Endothelial cell of umbilical vein (primary cell): ENCODE measurements at regions not wholly inside any gene's neighbourhood (a gene's known extent, or its start where the extent isn't known, plus 50 kb on each side); places are given as distances from the start of the nearest gene placed in this dataset.

Experiments
- BruUV-seq: library from RNA; stranded (reverse); fragments of 400-500 nt; replicated peaks from 2 replicates; lab custom pipeline; 2021; lab: Mats Ljungman, UMichigan
- CTCF ChIA-PET: fragments of 300-600, 350-600 bp; sonication (Branson Sonifier 250); formaldehyde crosslinking; loops from one replicate; lab custom pipeline; 2021; ENCODE audit warnings: antibody characterized with exemption, inconsistent platforms; lab: Charles Lee
- POLR2A ChIA-PET: fragments of 300-600, 350-600 bp; sonication (Branson Sonifier 250); formaldehyde crosslinking; loops from one replicate; lab custom pipeline; 2021; ENCODE audit warnings: antibody characterized with exemption, inconsistent platforms; lab: Charles Lee
- DNase-seq: peaks from one replicate; pipeline ENCODE4 v3.0.0-alpha.2; 2011; ENCODE audit warnings: low read depth, low spot score
- FAIRE-seq: peaks from 2 replicates; lab custom pipeline; 2011; peaks lifted over from hg19 to GRCh38; lab: Jason Lieb, UNC
- H2AFZ ChIP-seq: 2 replicates; pipeline ENCODE4 v1.6.0; 2012; ENCODE audit warnings: low read depth, low read length, control low read depth, inconsistent platforms
- H3K27ac ChIP-seq: 2 replicates; pipeline ENCODE4 v1.5.1; 2011; ENCODE audit warnings: low read depth, mild to moderate bottlenecking, control low read depth, low read length, moderate library complexity; ENCODE audit not compliant: insufficient read depth
- H3K27me3 ChIP-seq, 2 experiments: 2 replicates each; pipeline versions ENCODE4 v1.6.0 to v1.6.1; 2011; ENCODE audit warnings: low read length in 2 of 2, mixed read lengths in 1 of 2; ENCODE audit not compliant: control insufficient read depth in 2 of 2, insufficient read depth in 2 of 2
- H3K36me3 ChIP-seq, 2 experiments: 2 replicates in 1 of 2; 3 replicates in 1 of 2; pipeline ENCODE4 v1.5.1; 2011; ENCODE audit warnings: low read length in 2 of 2, mild to moderate bottlenecking in 1 of 2, moderate library complexity in 1 of 2; ENCODE audit not compliant: control insufficient read depth in 2 of 2, insufficient read depth in 2 of 2; ENCODE audit errors: extremely low read depth in 1 of 2
- H3K4me1 ChIP-seq: 3 replicates; pipeline ENCODE4 v1.5.1; 2011; ENCODE audit warnings: mild to moderate bottlenecking, low read length; ENCODE audit not compliant: control insufficient read depth, insufficient read depth; ENCODE audit errors: extremely low read depth
- H3K4me2 ChIP-seq: 2 replicates; pipeline ENCODE4 v1.6.1; 2011; ENCODE audit warnings: low read length, control low read depth, mixed read lengths; ENCODE audit not compliant: insufficient read depth
- H3K4me3 ChIP-seq, 3 experiments: fragments of 200-600 bp in 1 of 3; sonication (generic), shearing (Covaris generic) in 1 of 3; replicated peaks in 1 of 3; 2 replicates each; pipeline ENCODE4 v1.5.1; 2011 to 2016; ENCODE audit warnings: control low read depth in 3 of 3, low read length in 3 of 3, mild to moderate bottlenecking in 2 of 3, inconsistent platforms in 1 of 3, low read depth in 1 of 3, moderate library complexity in 1 of 3; ENCODE audit not compliant: insufficient read depth in 1 of 3
- H3K79me2 ChIP-seq: 2 replicates; pipeline ENCODE4 v1.6.0; 2012; ENCODE audit warnings: low read length, inconsistent platforms; ENCODE audit not compliant: control insufficient read depth, insufficient read depth
- H3K9ac ChIP-seq: replicated peaks from 2 replicates; pipeline ENCODE3; 2011; ENCODE audit warnings: low read length, control low read depth; ENCODE audit not compliant: insufficient read depth; ENCODE audit errors: extremely low read depth
- H3K9me1 ChIP-seq: replicated peaks from 3 replicates; pipeline ENCODE4 v1.6.0; 2011; ENCODE audit warnings: mild to moderate bottlenecking, low read length; ENCODE audit not compliant: control insufficient read depth, insufficient read depth; ENCODE audit errors: extremely low read depth
- H3K9me3 ChIP-seq: replicated peaks from 2 replicates; pipeline ENCODE4 v1.5.1; 2012; ENCODE audit warnings: low read length, inconsistent platforms; ENCODE audit not compliant: control insufficient read depth, insufficient read depth
- H4K20me1 ChIP-seq: replicated peaks from 2 replicates; pipeline ENCODE3; 2011; ENCODE audit warnings: mild to moderate bottlenecking, low read length; ENCODE audit not compliant: control insufficient read depth, insufficient read depth; ENCODE audit errors: extremely low read depth
- CTCF ChIP-seq, 2 donors: IDR thresholded peaks; 1 replicate in 1 of 2; 2 replicates in 1 of 2; pipeline ENCODE4 v1.5.1; 2011; ENCODE audit warnings: low read length in 2 of 2, mild to moderate bottlenecking in 2 of 2, moderate library complexity in 2 of 2, control low read depth in 1 of 2, inconsistent platforms in 1 of 2, low read depth in 1 of 2; ENCODE audit not compliant: insufficient read depth in 1 of 2; ENCODE audit errors: extremely low read depth in 1 of 2
- EZH2 ChIP-seq: IDR thresholded peaks from 2 replicates; pipeline ENCODE4 v1.6.1; 2012; ENCODE audit warnings: borderline replicate concordance, low read depth, mild to moderate bottlenecking, moderate library complexity, low read length, inconsistent platforms; ENCODE audit not compliant: severe bottlenecking
- FOS ChIP-seq: IDR thresholded peaks from 2 replicates; pipeline ENCODE4 v1.6.1; 2011; ENCODE audit warnings: mild to moderate bottlenecking, low read length, moderate library complexity, borderline replicate concordance; ENCODE audit not compliant: insufficient read depth
- GATA2 ChIP-seq: IDR thresholded peaks from 2 replicates; pipeline ENCODE4 v1.7.0; 2011; ENCODE audit warnings: low read depth, mild to moderate bottlenecking, moderate library complexity, mixed read lengths, low read length; ENCODE audit not compliant: insufficient read length, insufficient read depth
- JUN ChIP-seq: IDR thresholded peaks from 2 replicates; pipeline ENCODE4 v1.6.1; 2011; ENCODE audit warnings: borderline replicate concordance, low read depth; ENCODE audit not compliant: insufficient read length, insufficient read depth
- MAX ChIP-seq: IDR thresholded peaks from 2 replicates; pipeline ENCODE4 v1.6.1; 2011; ENCODE audit not compliant: insufficient read depth, insufficient read length
- MYC ChIP-seq: IDR thresholded peaks from one replicate; pipeline ENCODE4 v1.6.1; 2011; ENCODE audit warnings: mild to moderate bottlenecking, low read depth, low read length
- POLR2A ChIP-seq: IDR thresholded peaks from 2 replicates; pipeline ENCODE4 v1.6.1; 2012; ENCODE audit warnings: low read depth, mild to moderate bottlenecking, control low read depth, low read length
- POLR2AphosphoS5 ChIP-seq: IDR thresholded peaks from 2 replicates; pipeline ENCODE4 v1.6.1; 2012; ENCODE audit warnings: low read depth, mild to moderate bottlenecking, control low read depth, low read length, moderate library complexity; ENCODE audit not compliant: insufficient read depth
- dilution Hi-C: fragments of 300-500 bp; cut with MboI; formaldehyde crosslinking; loops from one replicate; pipeline ENCODE4 v1.15.0; 2019; ENCODE audit warnings: low sequenced_read_pairs; ENCODE audit not compliant: extremely low pct_ligation_motif_present
- intact Hi-C: fragments of 100-400 bp; cut with micrococcal nuclease; formaldehyde crosslinking; loops from one replicate; pipeline ENCODE4 v1.10.0; 2022

GRCh38 chr13:100870898-100871297 is 196.3 kb upstream of the TMTC4 start:
- no peaks in the 10 kb centered on the region for H3K9me3 ChIP-seq
- ChIA-PET CTCF (no interaction called here), POLR2A (no interaction called here)
- intact Hi-C loops (no loop called here), dilution Hi-C loops (no loop called here)
- H4K20me1 ChIP-seq, result no peaks in the 10 kb centered on the region
- TF ChIP-seq GATA2 (no peak), MAX (no peak), POLR2AphosphoS5 (no peak), JUN (no peak), POLR2A (no peak), CTCF (IDR thresholded peaks at IDR 0.05; ENCODE audit: extremely low read depth in 1 of 2, insufficient read depth in 1 of 2, low read depth in 1 of 2, low read length in 2 of 2) (no peak), FOS (no peak), EZH2 (no peak), MYC (no peak)
- no peak overlapping the region for H2AFZ ChIP-seq
- H3K9ac ChIP-seq, result no peak overlapping the region
- no peaks in the 10 kb centered on the region for H3K36me3 ChIP-seq
- H3K27me3 ChIP-seq, result no peaks in the 10 kb centered on the region
- no peak overlapping the region for H3K4me2 ChIP-seq
- FAIRE-seq (no peak), DNase-seq (no peak)
- H3K79me2 ChIP-seq, result no peaks in the 10 kb centered on the region
- H3K27ac ChIP-seq, result no peak overlapping the region
- H3K4me3 ChIP-seq, result no peak overlapping the region
- H3K4me1 ChIP-seq, result peaks cover 8% of the 10 kb centered on the region
- BruUV-seq, result no TSS peak
- H3K9me1 ChIP-seq, result no peaks in the 10 kb centered on the region
